ENCODE measurements at regions not wholly inside any gene's neighbourhood (a gene's known extent, or its start where the extent isn't known, plus 50 kb on each side); places are given as distances from the start of the nearest gene placed in this dataset.
"Not testable (repeated sequence)": the region's sequence is repeated elsewhere in the genome, so short reads cannot be mapped to it uniquely, and the experiment has no call there.

DNA sequence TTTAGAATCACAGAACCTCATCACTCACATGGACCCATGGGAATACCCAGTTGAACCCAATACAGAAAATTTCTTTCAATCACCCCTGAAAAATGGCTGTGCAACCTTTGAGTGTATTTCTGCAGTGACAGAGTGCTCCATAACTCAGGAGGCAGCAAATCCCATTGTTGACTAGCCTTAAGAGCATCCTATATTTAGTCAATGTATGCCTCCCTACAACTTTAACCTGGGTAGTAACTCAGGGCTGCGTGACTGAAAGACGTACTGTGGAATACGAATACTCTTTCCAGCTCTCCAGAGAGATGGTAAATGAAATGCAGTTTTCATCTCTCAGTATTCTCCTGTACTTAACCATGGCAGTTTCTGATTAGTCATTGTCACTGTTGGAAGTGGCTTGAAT, 573.0 kb upstream of the POM121L12 start:
- in situ Hi-C loops (cut with HindIII; ENCODE audit: low sequenced_read_pairs), result no loop called here

DNA sequence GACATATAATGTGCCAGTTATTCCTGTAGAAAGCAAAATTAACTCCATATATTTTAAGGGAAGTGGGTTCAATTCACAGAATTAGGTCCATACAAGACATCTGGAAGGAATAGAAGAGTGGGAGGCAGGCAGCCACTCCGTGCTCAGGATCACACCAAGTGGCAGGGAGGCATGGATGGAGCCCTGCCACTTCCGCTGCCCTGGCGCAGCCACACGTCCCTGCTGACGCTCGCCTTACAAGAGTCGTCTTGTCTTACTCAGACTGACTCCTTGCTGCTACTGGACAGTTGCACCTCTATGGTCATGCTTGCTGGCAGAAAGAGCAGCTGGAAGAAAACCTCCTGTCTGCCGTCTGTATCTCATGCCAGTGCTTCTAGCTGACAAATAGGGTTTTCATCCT, 579.9 kb upstream of the POM121L12 start:
- in situ Hi-C loops (cut with HindIII; ENCODE audit: low sequenced_read_pairs), result no loop called here
- DNase-seq (ENCODE audit: low spot score), result no peak

More for the DNA sequence above, 573.0 kb upstream of the POM121L12 start:
- no peak for DNase-seq (ENCODE audit: low spot score)

DNA sequence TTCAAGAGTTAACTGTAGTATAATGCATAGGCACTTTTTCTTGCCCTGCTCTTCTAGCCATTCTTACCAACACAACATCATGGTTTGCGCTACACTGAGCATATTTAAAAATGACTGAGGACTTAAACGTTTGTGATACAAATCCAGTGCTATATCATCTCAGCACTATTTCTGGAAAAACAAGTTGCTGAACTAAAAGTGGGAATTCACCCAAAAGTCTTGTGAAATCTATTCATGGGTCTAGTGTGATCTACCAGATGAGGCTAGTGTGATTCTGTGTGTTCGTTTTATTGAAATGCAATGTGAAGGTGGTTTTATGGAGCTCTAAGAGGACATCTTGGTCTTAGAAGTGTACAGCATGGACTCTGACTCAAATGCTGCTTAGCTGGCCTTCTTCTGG, 584.6 kb upstream of the POM121L12 start:
- in situ Hi-C loops (cut with HindIII; ENCODE audit: low sequenced_read_pairs), result no loop called here
- no peak for DNase-seq (ENCODE audit: low spot score)

- in situ Hi-C loops (cut with HindIII; ENCODE audit: low sequenced_read_pairs), result no loop called here
- no peak for DNase-seq (ENCODE audit: low spot score)
Observed at GRCh38 chr7:52447581-52448180, 587.8 kb upstream of the POM121L12 start.

DNA sequence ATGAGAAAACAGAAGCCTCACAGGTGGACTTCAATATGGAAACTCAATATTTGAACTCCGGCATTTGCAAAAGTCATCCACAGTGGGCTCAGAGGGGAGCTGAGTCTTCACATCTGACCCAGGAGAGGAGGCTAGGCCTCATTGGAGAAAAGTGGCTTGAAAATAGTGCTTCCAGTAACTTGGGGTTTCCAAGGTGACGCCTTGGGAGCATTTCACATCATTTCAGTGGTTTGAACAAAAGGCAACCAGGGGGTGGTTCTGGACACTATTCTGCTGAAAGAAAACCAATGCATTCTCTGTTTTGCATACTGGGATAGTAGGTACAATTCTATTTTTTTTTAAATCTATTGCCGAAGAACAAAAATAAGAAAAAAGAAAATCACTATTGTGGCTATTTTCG, 599.2 kb upstream of the POM121L12 start:
- DNase-seq (ENCODE audit: low spot score), result no peak
- in situ Hi-C loops (cut with HindIII; ENCODE audit: low sequenced_read_pairs), result no loop called here

GRCh38 chr7:52431082-52431815, 604.2 kb upstream of the POM121L12 start:
- in situ Hi-C loops (cut with HindIII; ENCODE audit: low sequenced_read_pairs), result no loop called here
- DNase-seq (ENCODE audit: low spot score), result no peak

GRCh38 chr7:52423251-52423650, 612.2 kb upstream of the POM121L12 start:
- no peak for DNase-seq (ENCODE audit: low spot score)
- in situ Hi-C loops (cut with HindIII; ENCODE audit: low sequenced_read_pairs), result no loop called here

DNA sequence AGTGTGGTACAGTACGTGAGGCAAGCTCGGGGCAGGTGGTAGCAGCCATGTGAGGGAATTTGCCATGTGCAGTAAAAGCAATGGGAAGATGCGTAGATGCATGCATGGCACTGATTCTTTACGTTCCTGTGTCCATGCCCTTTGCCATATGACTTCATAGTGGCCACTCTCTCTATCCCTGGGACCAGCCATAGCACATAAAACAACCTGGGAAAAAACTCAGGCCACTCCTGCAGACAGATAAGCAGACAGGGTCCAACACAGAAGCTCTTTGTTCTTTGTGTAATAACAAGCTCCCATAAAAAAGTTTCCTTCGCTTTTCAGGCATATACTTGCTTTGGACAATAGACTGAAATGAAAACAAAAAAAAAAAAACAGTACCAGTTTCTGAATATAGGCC, 622.4 kb upstream of the POM121L12 start:
- no peak for DNase-seq (ENCODE audit: low spot score)
- in situ Hi-C loops (cut with HindIII; ENCODE audit: low sequenced_read_pairs), result no loop called here

DNA sequence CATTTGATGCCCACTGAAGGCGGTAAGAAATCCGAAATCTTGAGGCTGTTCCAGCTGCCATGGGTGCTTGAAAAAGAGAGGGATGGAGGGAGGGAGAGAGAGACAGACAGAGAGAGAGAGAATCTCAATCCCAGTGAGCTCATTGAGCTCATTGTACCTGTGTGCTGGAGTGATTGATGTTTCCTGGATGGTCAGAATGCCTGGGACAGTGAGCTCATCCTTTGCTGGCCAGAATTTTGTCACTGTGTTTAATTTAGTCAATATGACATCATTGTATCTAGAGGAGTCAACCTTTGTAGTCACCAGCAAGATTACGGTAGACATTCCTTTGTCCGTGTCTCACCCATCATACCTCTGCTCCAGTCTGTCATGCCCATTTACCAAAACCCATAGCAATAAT, 625.4 kb upstream of the POM121L12 start:
- no peak for DNase-seq (ENCODE audit: low spot score)
- in situ Hi-C loops (cut with HindIII; ENCODE audit: low sequenced_read_pairs), result no loop called here

- no peak for DNase-seq (ENCODE audit: low spot score)
- in situ Hi-C loops (cut with HindIII; ENCODE audit: low sequenced_read_pairs), result no loop called here
Observed at GRCh38 chr7:52406808-52407207, 628.6 kb upstream of the POM121L12 start.

DNA sequence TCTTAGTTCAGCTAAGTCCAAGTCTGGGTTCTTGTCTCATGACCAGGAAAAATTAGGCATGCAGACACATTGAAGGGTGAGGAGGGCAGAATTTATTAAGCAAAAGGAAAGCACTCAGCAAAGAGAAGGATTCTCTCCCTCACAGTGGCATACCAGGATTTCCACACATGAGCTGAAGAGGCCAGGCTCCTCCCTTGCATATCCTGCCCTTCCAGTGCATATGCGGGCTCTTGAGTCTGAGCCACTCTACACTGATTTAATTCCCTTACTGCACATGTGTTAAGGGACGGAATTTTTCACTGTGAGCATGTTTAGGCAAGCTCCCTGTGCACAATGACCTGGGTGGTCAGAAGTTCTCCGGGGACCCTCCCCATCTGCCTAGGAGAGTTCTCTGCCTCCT, 652.7 kb upstream of the POM121L12 start:
- in situ Hi-C loops (cut with HindIII; ENCODE audit: low sequenced_read_pairs), result no loop called here
- no peak for DNase-seq (ENCODE audit: low spot score)

DNA sequence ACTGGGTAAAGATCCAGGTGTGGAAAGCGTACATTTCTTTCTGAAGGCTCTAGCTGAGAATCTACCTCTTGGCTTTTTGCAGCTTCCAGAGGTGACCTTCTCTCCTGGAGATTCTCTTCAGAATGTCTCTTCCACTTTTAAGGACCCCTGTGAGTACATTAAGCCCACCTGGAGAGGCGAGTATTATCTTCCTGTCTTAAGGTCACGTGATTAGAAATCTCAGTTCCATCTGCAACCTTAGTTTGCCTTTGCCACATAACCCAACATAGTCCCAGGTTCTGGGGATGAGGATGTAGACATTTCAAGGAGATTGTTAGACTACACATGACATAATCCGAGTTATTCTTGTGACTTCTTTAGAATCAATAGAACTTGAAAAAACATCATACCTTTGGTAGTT, 665.5 kb upstream of the POM121L12 start:
- DNase-seq (ENCODE audit: low spot score), result no peak

GRCh38 chr7:52365349-52365748, 670.1 kb upstream of the POM121L12 start:
- DNase-seq (ENCODE audit: low spot score), result no peak
- in situ Hi-C loops (cut with HindIII; ENCODE audit: low sequenced_read_pairs), result no loop called here

More for the DNA sequence above, 665.5 kb upstream of the POM121L12 start:
- in situ Hi-C loops (cut with HindIII; ENCODE audit: low sequenced_read_pairs), result no loop called here

DNA sequence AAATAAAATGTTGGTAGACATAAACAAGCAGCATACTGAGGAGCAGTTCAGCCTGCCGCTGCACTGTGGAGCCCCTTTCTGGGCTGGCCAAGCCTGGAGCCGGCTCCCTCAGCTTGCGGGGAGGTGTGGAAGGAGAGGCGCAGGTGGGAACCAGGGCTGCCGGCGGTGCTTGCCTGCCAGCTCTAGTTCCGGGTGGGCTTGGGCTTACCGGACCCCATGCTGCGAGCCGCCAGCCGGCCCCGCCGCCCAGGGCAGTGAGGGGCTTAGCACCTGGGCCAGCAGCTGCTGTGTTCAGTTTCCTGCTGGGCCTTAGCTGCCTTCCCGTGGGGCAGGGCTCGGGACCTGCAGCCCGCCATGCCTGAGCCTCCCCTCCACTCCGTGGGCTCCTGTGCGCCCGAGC, 672.9 kb upstream of the POM121L12 start:
- in situ Hi-C loops (cut with HindIII; ENCODE audit: low sequenced_read_pairs), result no loop called here
- no peak for DNase-seq (ENCODE audit: low spot score)

DNA sequence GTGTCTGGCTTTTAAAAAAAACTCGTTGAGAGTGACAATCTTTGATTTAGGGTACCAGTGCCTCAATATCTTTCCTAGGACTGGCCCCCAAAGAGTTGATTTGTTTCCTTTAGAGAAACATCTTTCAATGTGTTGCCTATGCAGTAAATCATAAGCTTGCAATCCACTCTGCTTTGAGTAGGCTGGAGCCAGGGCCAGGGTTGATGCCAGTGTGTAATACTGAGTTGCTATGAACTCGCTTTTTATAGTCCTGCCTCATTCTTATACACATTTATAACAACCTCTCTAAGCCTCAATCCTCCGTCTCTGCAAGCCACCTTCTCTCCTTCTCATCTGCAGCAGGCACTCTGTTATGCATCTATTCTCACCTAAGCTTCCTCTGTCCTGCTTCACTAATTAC, 674.9 kb upstream of the POM121L12 start:
- in situ Hi-C loops (cut with HindIII; ENCODE audit: low sequenced_read_pairs), result no loop called here
- DNase-seq (ENCODE audit: low spot score), result no peak

DNA sequence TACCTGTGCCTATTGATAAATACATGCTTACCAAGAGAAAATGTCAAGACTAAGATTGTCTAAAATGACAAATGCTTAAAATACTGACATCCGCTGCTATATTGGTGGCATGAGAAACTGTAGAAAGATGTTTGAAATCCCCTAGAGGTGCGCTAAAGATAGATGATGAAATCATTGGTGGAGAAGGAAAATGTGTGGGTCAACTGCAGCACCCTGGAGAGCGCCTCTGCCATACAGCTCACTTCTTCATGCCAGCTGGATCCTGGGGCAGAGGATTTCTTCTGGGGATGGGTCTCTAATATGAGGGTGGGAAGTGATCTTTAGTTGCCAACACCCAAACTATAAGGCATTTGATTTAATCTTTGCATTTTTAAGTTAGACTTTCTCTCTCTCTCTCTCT, 680.4 kb upstream of the POM121L12 start:
- DNase-seq (ENCODE audit: low spot score), result no peak
- in situ Hi-C loops (cut with HindIII; ENCODE audit: low sequenced_read_pairs), result no loop called here

- no peak for DNase-seq (ENCODE audit: low spot score)
- in situ Hi-C loops (cut with HindIII; ENCODE audit: low sequenced_read_pairs), result no loop called here
Observed at GRCh38 chr7:52352013-52352981, 683.1 kb upstream of the POM121L12 start.

DNA sequence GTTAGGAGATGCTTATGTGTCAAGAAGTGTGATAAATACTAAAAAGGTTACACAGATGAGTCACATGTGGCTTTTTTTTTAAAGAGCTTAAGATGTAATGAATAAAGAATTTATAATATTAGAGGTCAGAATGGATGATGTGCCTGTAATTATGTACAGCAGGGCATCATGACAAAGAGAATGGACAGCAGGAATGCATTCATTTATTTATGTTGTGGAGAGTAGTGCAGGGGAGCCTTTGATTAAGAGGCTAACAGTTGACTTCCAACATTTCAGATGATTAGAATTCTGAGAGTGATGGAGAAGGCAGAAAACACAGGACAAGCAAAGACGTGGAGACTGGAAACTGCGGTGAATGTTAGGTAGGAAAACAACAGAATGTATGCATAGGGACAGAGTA, 691.4 kb upstream of the POM121L12 start:
- in situ Hi-C loops (cut with HindIII; ENCODE audit: low sequenced_read_pairs), result no loop called here
- DNase-seq (ENCODE audit: low spot score), result no peak

DNA sequence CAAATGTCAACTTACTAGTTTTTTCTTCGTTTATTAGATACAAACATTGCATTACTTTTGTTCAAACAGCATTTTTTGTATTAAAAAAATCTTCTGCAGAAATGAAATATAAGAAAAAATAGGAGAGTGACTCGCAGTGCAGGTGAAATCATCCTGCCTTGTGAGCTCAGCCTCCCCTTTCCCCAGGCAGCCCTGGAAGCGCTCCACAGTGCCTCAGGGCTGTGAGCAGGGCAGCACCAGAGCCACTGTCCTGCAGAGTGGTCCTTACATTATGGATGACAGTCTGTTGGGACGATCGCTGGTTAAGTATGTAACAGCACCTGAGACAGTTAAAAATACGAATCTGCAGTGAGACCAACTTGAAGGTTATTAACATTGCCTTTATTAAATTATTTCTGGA, 695.4 kb upstream of the POM121L12 start:
- in situ Hi-C loops (cut with HindIII; ENCODE audit: low sequenced_read_pairs), result no loop called here
- no peak for DNase-seq (ENCODE audit: low spot score)

DNA sequence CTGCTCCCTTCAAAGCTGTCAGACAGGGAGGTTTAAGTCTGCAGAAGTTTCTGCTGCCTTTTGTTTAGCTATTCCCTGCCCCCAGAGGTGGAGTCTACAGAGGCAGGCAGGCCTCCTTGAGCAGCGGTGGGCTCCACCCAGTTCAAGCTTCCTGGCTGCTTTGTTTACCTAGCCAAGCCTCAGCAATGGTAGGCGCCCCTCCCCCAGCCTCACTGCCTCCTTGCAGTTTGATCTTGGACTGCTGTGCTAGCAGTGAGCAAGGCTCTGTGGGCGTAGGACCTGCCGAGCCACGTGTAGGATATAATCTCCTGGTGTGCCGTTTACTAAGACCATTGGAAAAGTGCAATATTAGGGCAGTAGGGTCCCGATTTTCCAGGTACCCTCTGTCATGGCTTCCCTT, 707.1 kb upstream of the POM121L12 start:
- in situ Hi-C loops (cut with HindIII; ENCODE audit: low sequenced_read_pairs); DNase-seq (ENCODE audit: low spot score): not testable (repeated sequence)
